Middle frontal gyrus (tissue), 1 donor: ENCODE measurements at regions not wholly inside any gene's neighbourhood (a gene's known extent, or its start where the extent isn't known, plus 50 kb on each side); places are given as distances from the start of the nearest gene placed in this dataset.

ENCODE experiments used
- DNase-seq: peaks from one replicate; pipeline ENCODE4 v3.0.0-alpha.2; 2015; ENCODE audit warnings: low spot score; ENCODE audit errors: extremely low spot score

DNA sequence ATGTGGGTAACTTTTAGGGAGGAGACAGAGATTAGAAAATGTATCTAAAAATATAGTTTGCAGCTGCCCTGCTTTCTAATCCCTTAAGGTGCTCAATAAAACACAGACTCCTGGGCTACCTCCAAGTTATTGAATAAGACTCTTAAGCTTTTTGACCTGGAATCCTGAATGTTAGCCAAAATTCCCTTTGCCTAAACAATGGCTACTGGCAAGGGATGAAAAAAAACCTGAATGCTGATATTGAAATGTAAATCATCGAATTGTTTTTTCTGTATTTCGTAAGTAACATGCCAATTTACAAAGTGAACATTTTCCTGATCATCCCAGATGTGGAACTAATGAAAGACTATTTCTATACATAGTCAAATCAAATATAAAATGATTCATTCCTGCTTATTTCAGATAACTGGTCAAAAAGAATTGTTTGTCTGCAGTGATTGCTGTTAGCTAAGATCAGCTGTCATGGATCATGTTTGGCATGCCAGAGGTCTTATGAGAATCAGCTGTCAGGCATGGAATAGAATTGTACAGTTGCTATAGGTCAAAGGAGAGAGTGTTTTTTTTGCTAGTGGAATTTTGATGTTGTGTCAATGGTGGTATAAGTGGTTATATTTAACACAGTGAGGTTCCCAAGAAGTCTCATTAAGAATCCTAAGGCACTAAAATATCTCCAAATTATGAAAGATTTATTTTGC lies 363.6 kb upstream of the CWC22 start:
- no peak for DNase-seq

DNA sequence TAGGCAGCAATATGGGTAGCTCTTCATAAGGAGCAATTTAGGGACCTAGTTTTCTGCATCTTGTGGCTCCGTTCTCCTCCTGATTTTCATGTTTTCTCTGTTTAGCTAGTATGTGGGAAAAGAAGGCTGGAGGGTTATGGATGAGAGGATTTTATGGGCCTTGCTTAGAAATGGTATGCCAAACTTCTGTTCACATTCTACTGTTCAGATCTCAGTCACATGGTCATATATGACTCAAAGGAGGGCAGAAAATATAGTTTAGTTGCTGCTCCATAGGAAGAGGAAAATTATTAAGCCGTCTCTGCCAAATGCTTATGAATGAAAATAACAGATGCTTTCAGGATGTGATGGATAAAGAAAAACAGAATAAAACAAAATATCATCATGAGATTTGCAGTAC lies 361.8 kb upstream of the CWC22 start:
- DNase-seq = no peak

DNA sequence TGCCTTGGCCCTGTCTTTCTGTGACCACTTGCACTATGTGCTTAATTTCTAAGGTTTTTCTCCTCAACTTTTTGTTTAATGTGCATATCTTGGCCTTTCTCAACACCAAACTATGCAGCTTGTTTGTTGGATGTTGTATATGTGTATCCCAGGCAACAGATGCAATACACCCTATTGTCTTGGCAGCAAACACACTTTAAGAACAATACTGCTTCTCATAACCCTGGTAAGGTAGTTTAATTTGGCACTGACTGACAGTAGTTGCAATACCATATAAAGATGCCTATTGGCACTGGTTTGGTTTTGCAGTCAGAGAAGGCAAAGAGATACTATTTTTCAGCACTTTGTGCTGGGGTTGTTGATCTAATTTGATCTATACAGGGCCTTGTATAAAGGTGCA lies 360.7 kb upstream of the CWC22 start:
- no peak for DNase-seq

DNA sequence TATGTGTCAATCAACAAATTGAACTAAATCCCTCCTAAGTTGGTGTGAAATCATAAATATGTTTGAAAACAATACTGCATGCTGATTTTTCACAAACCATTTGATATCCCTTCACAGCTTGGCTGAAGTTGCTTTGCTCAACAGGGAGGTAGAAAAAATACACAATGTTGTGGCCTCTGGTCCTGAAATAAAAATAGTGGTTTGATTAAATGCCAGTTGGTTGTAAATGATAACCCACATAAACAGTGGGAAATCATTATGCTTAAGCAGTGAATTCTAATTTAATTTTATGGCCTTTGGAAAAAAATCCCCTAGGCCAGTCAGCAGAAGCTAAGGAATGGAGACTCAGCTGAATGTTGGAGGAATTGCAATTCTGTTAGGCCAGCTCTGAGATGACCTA lies 359.4 kb upstream of the CWC22 start:
- no peak for DNase-seq

DNA sequence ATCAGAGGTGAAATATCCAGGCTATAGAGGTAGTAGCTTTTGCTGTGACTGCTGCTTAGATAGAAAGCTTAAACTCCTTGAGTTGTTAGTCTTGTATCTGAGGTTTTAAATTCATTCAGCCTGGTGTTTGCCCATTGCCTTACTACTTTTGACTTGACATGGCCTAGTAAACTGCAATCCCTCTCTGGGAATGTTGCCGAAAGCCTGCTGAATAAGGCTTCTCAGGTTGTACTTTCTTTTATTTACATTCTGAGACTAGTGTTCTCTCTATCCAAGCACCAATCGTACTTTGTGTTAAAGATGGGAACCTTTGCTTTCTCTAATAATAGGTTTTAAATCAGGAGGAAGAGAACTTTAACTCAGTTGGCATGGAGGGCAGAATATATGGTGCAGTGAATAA lies 357.6 kb upstream of the CWC22 start:
- DNase-seq = no peak

DNA sequence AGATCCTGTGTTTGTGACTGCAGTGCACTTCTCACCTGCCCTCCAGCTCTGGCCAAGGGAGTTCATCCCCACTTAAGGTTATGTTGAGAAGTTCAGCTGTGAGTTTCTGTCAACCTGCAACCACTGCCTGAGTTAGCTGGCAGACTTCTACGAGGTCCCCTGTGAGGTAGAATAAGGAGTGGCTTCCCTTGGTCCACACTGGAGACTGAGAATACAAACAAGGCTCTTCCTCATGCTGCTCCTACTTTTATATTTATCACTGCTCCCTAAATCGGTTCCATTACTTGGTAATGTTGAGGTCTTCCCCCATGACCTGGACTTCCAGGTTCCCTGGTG lies 353.2 kb upstream of the CWC22 start:
- DNase-seq = no peak

DNA sequence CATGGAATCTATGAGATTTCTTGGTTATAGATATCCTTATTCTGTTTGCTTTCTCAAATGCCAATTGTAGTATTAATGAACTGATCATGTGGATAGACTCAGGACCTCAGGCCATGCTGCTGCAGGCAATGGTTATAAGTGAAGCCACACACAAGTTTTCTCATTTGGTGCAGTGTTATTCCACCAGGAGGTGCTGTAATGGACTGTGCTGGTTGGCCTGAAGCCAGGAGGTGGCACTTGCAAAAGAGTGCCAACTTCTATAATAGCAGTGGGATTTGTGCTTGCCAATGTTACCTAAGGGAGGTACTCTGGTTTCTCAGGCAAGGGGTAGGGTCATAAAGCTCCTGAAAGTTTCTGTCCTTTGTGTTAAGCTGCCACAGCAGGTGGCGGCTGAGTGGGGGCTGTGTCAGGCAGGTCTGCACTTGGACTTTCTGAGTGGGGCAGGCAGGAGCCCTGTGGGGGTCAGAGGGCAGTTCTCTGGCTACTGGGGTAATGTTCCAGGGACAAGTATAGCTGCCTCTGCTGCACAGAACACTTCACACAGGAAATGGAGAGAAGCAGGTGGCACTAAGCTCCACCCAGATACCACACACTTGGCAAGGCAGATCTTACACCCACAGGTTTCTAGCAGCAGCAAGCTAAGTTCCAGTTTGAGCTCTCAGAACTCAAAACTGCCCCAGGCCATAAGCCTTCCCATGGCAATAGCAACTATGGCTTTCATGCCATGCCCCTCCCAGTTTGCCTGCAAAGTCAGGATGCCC lies 352.6 kb upstream of the CWC22 start:
- DNase-seq = no peak

DNA sequence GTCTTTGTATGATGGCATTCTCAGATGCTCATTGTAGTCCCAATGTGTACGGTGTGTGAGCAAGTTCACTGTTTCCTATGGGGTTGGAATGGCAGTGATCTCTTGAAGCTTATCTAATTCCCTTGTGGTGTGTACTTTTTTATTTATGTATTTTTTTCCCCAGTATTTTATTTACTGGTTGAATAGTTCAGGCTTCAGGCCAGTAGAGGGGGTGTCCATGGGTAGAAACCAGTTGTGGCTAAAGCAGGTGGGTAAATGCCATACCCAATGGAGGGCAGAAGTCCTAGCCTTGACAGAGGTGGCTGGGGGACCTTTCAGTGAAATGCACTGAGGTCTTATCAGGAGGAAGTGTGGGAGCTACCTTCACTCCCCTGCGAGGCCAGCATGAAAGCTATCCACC lies 351.4 kb upstream of the CWC22 start:
- DNase-seq = no peak

DNA sequence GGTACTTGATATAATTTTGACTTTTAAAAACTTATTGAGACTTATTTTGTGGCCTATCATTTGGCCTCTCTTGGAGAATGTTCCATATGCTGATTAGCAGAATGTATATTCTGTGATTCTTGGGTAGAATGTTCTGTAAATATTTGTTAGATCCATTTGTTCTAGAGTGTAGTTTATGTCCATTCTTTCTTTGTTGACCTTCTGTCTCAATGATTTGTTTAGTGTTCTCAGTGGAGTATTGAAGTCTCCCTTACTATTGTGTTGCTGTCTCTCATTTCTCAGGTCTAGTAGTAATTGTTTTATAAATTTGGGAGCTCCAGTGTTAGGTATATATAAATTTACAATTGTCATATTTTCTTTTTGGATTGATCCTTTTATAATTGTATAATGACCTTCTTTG lies 349.6 kb upstream of the CWC22 start:
- no peak for DNase-seq

DNA sequence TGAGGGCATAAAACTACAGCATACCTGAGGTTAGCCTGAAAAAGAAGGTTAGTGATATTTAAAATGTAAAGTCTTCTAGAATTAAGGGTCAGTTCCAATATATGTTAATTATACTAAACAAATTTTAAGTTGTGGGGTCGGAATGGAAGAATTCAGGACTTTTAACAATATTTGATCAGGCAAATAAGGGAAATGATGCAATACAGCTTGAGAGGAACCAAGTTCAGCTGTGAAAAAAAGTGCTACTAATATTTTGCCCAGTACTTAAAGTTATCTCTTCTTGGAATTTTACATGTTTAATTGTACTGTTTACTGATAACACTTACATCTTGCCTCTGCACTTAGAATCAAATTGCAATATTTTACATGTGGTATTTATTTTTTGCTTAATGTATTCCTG lies 345.5 kb upstream of the CWC22 start:
- no peak for DNase-seq

DNA sequence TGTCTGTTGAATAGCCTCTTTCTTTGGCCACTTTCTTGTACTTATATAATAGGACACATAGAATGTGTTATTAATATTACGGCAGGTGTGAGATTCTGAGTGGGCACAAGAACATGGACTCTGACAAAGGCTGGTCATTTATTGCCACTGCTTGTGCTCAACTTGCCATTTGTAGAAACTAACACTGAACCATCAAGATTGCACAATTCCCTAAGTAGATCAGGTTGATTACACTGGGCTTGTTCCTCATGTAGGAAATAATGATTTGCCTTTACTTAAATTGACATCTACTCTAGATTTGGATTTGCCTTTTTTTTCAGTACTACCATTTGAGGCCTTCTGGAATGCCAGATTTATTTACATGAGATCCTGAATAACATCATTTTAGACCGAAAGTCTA lies 342.7 kb upstream of the CWC22 start:
- DNase-seq = no peak

DNA sequence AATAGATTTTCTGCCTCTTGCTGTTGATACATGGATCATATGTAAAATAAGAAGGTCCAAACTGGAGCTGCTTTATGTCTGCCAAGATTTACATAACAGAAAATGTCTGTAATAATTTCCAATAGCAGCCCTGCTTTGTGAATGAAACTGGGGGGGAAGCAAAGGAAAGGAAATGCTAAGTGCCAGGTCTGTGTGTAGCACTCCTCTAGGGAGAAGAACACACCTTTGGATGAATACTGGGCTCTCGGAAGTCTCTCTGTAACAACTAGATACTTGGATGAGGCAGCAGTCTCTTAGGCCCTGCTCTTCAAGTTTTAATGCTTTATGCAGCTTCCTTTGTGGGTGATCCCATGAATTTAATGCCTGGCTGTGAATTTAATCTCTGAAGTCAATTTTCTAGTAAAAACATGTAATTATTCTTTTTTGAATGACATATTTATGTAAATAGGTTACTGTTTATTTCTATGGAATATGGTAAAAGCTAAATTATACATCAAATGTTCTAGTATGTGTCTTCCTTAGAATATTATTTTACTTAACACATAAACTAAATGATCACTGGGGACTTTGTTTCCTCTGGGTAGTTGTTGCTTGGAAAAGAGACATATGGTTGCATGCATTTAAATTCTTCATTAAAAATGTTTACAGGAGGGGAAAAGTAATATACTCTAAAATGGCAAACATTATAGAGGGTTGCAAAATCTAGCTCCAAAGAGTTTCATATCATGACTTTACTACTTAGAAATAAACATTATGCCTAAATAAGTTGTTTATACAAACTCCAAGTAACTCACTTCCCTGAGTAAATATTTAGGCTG lies 336.6 kb upstream of the CWC22 start:
- DNase-seq = no peak

DNA sequence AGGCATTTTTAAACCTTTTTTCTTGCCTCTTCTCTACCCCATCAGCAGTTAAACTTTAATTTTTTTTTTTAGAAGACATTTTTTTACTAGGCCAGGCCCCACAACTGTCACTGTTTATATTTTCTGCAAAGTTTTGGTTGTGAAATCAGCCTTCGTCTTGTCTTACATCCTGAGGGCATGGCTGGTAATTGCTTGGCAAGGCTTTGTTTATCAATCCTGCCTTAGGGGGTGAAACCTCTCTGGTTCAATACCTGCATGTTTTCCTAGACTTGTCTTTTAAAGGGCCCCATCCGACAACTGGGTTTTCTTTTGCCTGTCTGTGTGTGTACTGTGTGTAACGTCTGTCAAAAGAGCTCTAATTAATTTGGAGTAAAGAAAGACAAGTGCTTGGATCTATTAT lies 330.0 kb upstream of the CWC22 start:
- no peak for DNase-seq

DNA sequence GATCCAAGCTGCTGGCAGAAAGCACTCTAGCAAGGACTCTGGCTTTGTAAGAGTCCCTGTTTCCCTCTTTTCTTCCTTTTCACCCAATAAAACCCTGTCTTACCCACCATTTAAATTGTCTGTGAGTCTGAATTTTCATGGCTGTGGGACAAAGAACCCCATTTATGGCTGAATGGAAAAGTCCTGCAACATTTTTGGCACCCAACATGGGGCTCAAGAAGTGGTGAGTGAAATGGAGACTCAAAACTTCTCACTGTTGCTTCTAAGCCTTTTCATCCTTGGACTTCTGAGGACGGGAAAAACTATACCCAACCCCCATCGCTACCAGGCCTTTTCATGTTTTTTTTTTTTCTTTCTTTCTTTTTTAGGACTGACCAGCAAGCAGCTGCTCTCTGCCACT lies 329.5 kb upstream of the CWC22 start:
- DNase-seq = no peak

DNA sequence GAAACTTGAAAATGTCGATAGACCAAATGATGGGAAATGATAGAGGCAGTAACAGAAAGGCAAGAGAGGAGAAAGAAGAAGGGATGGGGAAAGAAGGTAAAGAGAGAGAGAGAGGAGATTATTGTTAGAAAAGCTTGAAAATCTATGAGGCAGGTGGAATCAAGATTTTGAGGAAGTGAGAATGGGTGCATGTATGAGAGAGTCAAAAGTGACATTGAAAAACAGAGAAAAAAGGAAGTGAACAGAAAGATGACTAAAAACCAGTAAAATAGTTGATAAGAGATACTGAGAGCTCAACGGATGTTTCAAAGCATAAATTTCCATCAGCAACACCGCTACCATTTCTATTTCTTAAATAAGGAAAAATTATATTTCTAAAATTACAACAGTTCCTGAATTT lies 327.4 kb upstream of the CWC22 start:
- DNase-seq = no peak

DNA sequence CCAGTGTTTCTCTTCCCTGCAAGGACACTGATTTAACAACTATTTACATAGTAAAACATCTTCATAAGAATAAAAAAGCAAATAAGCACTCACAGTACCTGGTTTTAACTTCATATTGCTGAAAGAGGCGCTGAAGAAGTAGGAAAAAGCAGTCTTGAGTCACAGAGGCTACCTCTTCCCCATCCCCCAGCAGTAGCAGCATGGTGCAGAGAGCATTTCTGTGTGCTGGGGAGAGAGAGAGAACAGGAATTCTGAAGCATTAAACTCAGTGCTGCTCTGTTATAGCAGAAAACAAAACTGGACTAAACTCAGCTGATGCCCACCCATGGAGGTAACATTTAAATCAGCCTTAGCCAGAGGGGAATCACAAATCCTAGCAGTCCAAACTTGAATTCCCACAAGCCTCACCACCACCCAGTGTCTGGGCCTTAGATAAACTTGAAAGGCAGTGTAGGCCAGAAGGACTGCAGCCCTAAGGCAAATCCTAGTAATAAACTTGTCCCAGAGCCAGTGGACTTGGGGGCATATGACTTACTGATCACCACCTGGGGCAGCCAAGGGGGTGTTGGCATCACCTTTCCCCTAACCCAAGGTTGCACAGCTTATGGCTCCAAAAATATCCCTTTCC lies 321.8 kb upstream of the CWC22 start:
- no peak for DNase-seq

DNA sequence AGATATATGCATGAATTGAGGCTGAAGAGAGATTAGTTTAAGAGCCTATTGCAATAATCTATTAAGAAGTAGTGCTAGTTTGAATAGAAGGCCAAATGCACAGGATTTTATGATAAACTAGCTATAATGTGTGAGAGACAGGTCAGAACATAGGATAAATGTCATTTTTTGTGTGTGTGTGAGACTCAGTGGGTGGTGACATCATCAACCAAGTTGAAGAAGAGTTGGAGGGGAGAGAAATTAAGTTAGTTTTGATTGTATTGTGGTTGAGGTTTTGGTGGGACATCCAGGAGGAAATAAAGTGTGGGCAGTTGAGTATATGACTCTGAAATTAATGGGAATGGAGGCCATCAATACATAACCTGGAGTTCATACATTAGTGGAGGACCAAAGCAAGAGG lies 320.1 kb upstream of the CWC22 start:
- no peak for DNase-seq

DNA sequence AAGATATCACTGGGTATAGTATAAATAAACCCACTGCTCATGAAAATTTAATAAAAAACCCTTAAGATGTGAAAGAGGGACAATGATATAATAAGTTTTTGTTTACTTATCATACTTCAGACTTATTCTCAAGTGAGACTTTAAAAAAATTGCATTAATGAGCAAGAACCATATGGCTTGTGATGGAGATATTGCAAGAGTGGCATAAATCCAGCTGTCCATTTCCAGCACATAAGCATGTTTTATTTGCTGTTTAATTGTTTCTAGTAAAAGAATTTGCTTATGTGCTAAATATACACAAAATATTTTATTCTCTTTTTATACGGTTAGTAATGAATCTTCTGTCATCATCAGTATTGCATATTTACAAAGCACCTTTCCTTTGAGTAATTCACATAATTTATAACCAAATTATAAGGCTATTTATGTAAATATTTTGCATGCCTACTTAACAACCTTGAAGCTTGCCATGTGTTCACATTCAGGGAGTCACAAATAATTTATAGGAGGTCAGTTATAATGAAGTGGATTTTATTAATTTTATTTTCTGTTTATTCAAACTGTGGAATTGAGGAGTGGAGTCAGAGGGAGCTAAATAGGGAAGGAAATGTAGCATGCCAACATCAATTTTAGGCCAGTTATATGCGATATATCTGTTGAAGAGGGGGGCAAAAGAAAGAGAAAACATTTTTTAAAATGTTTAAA lies 318.5 kb upstream of the CWC22 start:
- no peak for DNase-seq

DNA sequence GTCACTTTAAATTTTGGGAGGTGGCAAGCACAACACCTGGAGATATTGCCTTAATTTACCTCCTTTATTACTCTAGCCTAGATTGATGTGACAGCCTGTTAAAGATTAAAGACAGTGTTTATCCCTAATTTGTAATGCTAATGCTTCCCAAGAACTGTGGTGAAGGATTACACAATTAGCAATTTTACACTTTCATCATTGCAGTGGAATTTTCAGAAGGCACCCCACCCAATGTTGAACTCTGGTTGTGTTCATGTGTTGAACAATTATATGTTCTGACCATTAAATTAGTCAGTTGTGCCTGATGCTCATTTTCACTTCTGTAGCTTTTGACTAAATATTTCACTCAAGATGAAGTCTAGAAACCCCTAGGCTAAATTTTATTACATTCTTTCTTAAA lies 317.1 kb upstream of the CWC22 start:
- no peak for DNase-seq

DNA sequence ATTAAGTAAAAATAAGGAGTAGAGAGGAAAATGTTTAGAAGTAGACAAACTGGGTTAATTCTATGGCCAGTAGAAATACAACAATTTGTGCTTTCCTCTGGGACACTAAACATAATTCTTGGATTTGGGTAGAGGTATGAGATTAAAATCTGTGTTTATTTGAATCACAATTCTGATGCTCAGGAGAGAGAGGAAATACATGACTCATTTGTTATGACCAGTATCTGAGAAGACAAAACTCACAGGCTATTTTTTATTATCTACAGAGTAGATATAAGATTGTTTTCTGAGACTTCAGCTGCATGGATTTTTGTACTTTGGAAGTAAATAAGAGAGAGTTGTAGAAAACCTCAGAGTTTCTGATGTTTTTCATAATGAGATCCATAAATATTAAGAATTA lies 315.7 kb upstream of the CWC22 start:
- DNase-seq = no peak

DNA sequence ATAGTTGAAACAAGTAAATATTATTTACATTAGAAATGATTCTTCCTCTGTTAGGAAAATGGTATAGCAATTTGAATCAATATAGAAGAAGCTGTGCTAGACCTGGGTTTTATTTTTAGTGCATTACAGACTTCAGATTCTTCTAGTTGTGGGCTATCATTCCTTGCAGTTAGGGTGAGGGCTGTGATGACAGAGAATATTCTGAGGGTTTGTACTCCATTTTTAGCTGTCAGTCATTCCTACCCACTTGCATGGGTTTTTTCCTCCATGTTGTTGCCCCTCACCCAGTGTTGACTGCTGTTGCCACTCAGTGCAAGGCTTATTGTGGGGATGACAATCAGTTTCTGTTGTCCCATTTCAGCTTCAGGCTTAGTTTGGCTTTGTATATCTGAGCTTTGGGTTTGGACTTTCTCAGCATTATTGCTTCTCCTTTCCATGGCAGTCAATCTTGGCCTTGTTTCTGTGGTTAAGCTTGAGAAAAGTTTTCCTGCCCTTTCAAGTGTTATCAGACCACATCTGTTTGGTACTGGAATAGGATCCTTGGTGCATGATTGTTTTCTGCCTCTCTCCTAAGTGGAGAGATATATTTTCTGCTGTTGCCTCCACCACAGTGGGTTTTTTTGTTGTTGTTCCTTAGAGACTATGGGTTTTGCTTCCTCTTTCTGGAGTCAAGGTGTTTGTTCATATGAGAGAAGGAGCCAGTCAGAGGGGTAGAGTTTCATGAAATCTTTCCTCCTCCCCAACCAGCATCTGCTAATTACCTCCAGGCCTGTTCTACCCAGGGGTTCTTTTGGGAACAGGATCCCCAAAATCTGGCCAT lies 312.7 kb upstream of the CWC22 start:
- DNase-seq = no peak
